Pancreas (tissue), 10 donors: ENCODE measurements at regions not wholly inside any gene's neighbourhood (a gene's known extent, or its start where the extent isn't known, plus 50 kb on each side); places are given as distances from the start of the nearest gene placed in this dataset.

ENCODE experiments used
- ATAC-seq, 4 donors: fragments of 200-7000 bp; cut with Tn5 transposase; one replicate each; pipeline versions ENCODE4 v1.8.0 to v1.9.1; 2020; ENCODE audit warnings: mild to moderate bottlenecking in 4 of 4, moderate library complexity in 4 of 4
- DNase-seq, 6 donors: peaks; one replicate each; pipeline ENCODE4 v3.0.0-alpha.2; 2020
- FAIRE-seq: peaks from 2 replicates; lab custom pipeline; 2012; peaks lifted over from hg19 to GRCh38; lab: Jason Lieb, UNC
- H3K27ac ChIP-seq, 4 donors: fragments of 200-600 bp; sonication (generic); 1 replicate in 3 of 4; 2 replicates in 1 of 4; pipeline versions ENCODE4 v1.5.0 to v1.8.0; 2020
- H3K27me3 ChIP-seq, 4 donors: fragments of 200-600 bp; one replicate each; pipeline ENCODE4 v1.8.0; 2021
- H3K36me3 ChIP-seq, 3 donors: fragments of 200-600 bp; sonication (generic) in 1 of 3; one replicate each; pipeline versions ENCODE4 v1.5.0 to v1.8.0; 2020 to 2021
- H3K4me1 ChIP-seq, 3 donors: fragments of 200-600 bp; one replicate each; pipeline ENCODE4 v1.8.0; 2021
- H3K4me3 ChIP-seq, 4 donors: fragments of 200-600 bp; sonication (generic) in 2 of 4; one replicate each; pipeline versions ENCODE4 v1.5.0 to v1.8.0; 2020 to 2021
- H3K9me3 ChIP-seq, 4 donors: fragments of 200-600 bp; one replicate each; pipeline ENCODE4 v1.8.0; 2021
- CTCF ChIP-seq, 4 donors: fragments of 200-600 bp; sonication (generic) in 3 of 4; IDR thresholded peaks; one replicate each; pipeline versions ENCODE4 v1.5.0 to v1.8.0; 2021; ENCODE audit warnings: antibody characterized with exemption in 4 of 4
- WGBS, 2 donors: extraction: QIAGEN DNeasy Blood & Tissue Kit; methylation state at CpG; one replicate each; pipeline ENCODE4 v1.1.7; 2013; 5-methylcytosine and 5-hydroxymethylcytosine counted together
- intact Hi-C, 3 donors: fragments of 100-400 bp; cut with DNase I; formaldehyde crosslinking; loops; one replicate each; pipeline versions ENCODE4 v1.11.1 to v1.14.2; 2022
- donor health status: healthy with polysubstance abuse.
- donor health status: DM: no; HTN: no; CAD: no; lungs with moderate emphysema.
- donor health status: DM: no; HTN: no; CAD: no.
- donor health status: control.
- donor health status: control.
- donor health status: Bipolar disorder and iron deficiency.
- donor health status: DM: yes; HTN: yes; CAD: no.
- donor health status: DM: no; HTN: no; CAD: no.
- donor health status: DM: no; HTN: no; CAD: no.
- donor health status: DM: yes; HTN: yes; CAD: no.

- intact Hi-C loops, result no loop called here
- H3K27me3 ChIP-seq, result no peaks in the 10 kb centered on the region
- TF ChIP-seq CTCF (IDR thresholded peaks at IDR 0.05), result no peak
- no peaks in the 10 kb centered on the region for H3K4me1 ChIP-seq
- DNase-seq (no peak), ATAC-seq (no peak), FAIRE-seq (no peak)
- no peaks in the 10 kb centered on the region for H3K36me3 ChIP-seq
- no peak overlapping the region for H3K4me3 ChIP-seq
- H3K27ac ChIP-seq, result no peak overlapping the region
- no peaks in the 10 kb centered on the region for H3K9me3 ChIP-seq
Measured at GRCh38 chr2:152245653-152246052, 70.1 kb upstream of the STAM2 start.

DNA sequence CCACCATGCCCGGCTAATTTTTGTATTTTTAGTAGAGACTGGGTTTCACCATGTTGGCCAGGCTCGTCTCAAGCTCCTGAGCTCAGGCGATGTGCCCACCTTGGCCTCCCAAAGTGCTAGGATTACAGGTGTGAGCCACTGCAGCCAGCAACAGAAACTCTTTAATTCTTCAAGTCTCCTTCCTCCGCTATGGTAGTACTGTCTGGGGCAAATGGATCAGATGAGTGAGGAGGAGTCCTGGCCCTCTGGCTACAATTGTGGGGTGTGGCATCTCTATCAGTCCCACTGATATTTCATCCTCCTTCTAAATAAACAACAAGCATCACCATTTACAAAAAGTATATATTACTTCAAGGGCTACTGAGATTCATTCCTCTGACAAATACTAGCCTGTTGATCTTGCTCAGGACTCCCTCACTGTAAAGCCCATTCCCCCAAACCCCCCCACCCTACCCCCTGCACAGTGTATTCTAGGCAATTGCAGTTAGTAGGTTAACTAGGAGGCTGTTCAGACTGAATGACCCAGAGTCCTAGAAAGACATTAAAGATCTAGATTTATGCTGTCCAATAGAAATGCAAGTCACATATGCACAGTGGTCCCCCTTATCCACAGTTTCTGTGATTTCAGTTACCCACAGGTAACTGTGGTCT, 71.2 kb upstream of the STAM2 start:
- H3K27me3 ChIP-seq, result no peaks in the 10 kb centered on the region
- H3K9me3 ChIP-seq, result no peaks in the 10 kb centered on the region
- H3K4me3 ChIP-seq, result no peak overlapping the region
- FAIRE-seq (no peak), DNase-seq (no peak), ATAC-seq (no peak)
- WGBS, 2 donors, result 77 to 86% methylated on average over 4 of the region's 4 CpGs
- H3K36me3 ChIP-seq, result no peaks in the 10 kb centered on the region
- TF ChIP-seq CTCF (IDR thresholded peaks at IDR 0.05), result no peak
- H3K27ac ChIP-seq, result no peak overlapping the region
- intact Hi-C loops, result no loop called here
- no peaks in the 10 kb centered on the region for H3K4me1 ChIP-seq

DNA sequence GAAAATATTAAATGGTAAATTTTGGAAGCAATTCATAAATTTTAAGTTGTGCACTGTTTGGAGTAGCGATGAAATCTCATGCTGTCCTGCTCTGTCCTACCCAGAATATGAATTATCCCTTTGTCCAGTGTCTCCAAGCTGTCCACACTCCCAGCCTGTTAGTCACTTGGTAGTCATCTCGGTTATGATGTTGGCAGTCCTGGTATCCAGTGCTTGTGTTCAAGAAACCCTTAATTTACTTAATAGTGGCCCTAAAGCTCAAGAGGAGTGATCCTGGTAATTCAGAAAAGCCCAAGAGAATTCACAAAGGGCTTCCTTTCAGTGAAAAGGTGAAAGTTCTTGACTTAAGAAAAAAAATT, 71.8 kb upstream of the STAM2 start:
- intact Hi-C loops, result no loop called here
- 70 to 78% methylated on average over 2 of the region's 2 CpGs for WGBS, 2 donors
- FAIRE-seq (no peak), ATAC-seq (no peak), DNase-seq (no peak)
- Histone ChIP-seq H3K27ac (no peak overlapping the region), H3K36me3 (no peaks in the 10 kb centered on the region), H3K27me3 (no peaks in the 10 kb centered on the region), H3K9me3 (no peaks in the 10 kb centered on the region), H3K4me3 (no peak overlapping the region), H3K4me1 (no peaks in the 10 kb centered on the region)
- no peak for TF ChIP-seq CTCF (IDR thresholded peaks at IDR 0.05)

GRCh38 chr2:152250421-152251100, 75.0 kb upstream of the STAM2 start:
- no peak for FAIRE-seq
- no peak for DNase-seq
- Histone ChIP-seq H3K4me3 (no peak overlapping the region), H3K27me3 (no peaks in the 10 kb centered on the region), H3K27ac (no peak overlapping the region), H3K36me3 (no peaks in the 10 kb centered on the region), H3K4me1 (no peaks in the 10 kb centered on the region), H3K9me3 (no peaks in the 10 kb centered on the region)
- 39 to 60% methylated on average over 3 of the region's 3 CpGs for WGBS, 2 donors
- no peak for ATAC-seq
- intact Hi-C loops, result no loop called here
- TF ChIP-seq CTCF (IDR thresholded peaks at IDR 0.05), result no peak

- intact Hi-C loops, result no loop called here
- Histone ChIP-seq H3K9me3 (no peaks in the 10 kb centered on the region), H3K27ac (no peak overlapping the region), H3K36me3 (no peaks in the 10 kb centered on the region), H3K4me3 (no peak overlapping the region), H3K4me1 (no peaks in the 10 kb centered on the region), H3K27me3 (no peaks in the 10 kb centered on the region)
- no peak for ATAC-seq
- FAIRE-seq, result no peak
- no peak for TF ChIP-seq CTCF (IDR thresholded peaks at IDR 0.05)
- DNase-seq, result no peak
- WGBS, 2 donors, result 69 to 76% methylated on average over 3 of the region's 3 CpGs
Measured at GRCh38 chr2:152251211-152251610, 75.6 kb upstream of the STAM2 start.
